Suprapubic skin (tissue), 4 donors: ENCODE measurements at regions not wholly inside any gene's neighbourhood (a gene's known extent, or its start where the extent isn't known, plus 50 kb on each side); places are given as distances from the start of the nearest gene placed in this dataset.

Experiments used
- DNase-seq, 2 donors: peaks; one replicate each; pipeline ENCODE4 v3.0.0-alpha.2; 2019; ENCODE audit warnings: low spot score in 2 of 2
- H3K27ac ChIP-seq: fragments of 200-600 bp; sonication (generic); one replicate; pipeline ENCODE4 v1.5.1; 2019
- H3K27me3 ChIP-seq: fragments of 200-600 bp; sonication (generic); one replicate; pipeline ENCODE4 v1.5.1; 2019
- H3K36me3 ChIP-seq: fragments of 200-600 bp; sonication (generic); one replicate; pipeline ENCODE4 v1.5.1; 2019
- H3K4me1 ChIP-seq: fragments of 200-600 bp; sonication (generic); one replicate; pipeline ENCODE4 v1.5.1; 2019
- H3K4me3 ChIP-seq: fragments of 200-600 bp; sonication (generic); one replicate; pipeline ENCODE4 v1.5.1; 2019; ENCODE audit warnings: mild to moderate bottlenecking
- H3K9me3 ChIP-seq: fragments of 200-600 bp; sonication (generic); one replicate; pipeline ENCODE4 v1.5.1; 2019
- EP300 ChIP-seq: sonication (generic); formaldehyde crosslinking; IDR thresholded peaks from one replicate; pipeline ENCODE4 v1.6.1; 2017; ENCODE audit warnings: antibody characterized with exemption
- POLR2A ChIP-seq, 2 donors: fragments of 450-650 bp; IDR thresholded peaks; one replicate each; pipeline ENCODE4 v1.6.1; 2017; ENCODE audit warnings: antibody characterized with exemption in 2 of 2, mild to moderate bottlenecking in 2 of 2, moderate library complexity in 2 of 2
- POLR2AphosphoS5 ChIP-seq, 3 donors: sonication (generic); formaldehyde crosslinking; IDR thresholded peaks; one replicate each; pipeline ENCODE4 v1.6.1; 2017; ENCODE audit warnings: antibody characterized with exemption in 3 of 3
- WGBS: methylation state at CpG from one replicate; pipeline ENCODE4 v1.1.5; 2018; 5-methylcytosine and 5-hydroxymethylcytosine counted together
- TF ChIP-seq, protein P1 (sequence below), 2 donors: fragments of 200-600 bp in 1 of 2; fragments of 450-650 bp in 1 of 2; sonication (generic) in 1 of 2; IDR thresholded peaks; one replicate each; pipeline ENCODE4 v1.5.1; 2016 to 2019; ENCODE audit warnings: antibody characterized with exemption in 2 of 2, mild to moderate bottlenecking in 1 of 2, moderate library complexity in 1 of 2

- Histone ChIP-seq H3K9me3 (no peaks in the 10 kb centered on the region), H3K27me3 (no peaks in the 10 kb centered on the region), H3K27ac (no peak overlapping the region), H3K36me3 (no peaks in the 10 kb centered on the region), H3K4me3 (no peak overlapping the region), H3K4me1 (no peaks in the 10 kb centered on the region)
- DNase-seq, result no peak
- whole genome bisulfite sequencing, result 82% methylated on average over 2 of the region's 2 CpGs
- TF ChIP-seq POLR2A (IDR thresholded peaks at IDR 0.05) (no peak), EP300 (no peak), POLR2AphosphoS5 (IDR thresholded peaks at IDR 0.05) (no peak)
- TF ChIP-seq, protein P1, sequence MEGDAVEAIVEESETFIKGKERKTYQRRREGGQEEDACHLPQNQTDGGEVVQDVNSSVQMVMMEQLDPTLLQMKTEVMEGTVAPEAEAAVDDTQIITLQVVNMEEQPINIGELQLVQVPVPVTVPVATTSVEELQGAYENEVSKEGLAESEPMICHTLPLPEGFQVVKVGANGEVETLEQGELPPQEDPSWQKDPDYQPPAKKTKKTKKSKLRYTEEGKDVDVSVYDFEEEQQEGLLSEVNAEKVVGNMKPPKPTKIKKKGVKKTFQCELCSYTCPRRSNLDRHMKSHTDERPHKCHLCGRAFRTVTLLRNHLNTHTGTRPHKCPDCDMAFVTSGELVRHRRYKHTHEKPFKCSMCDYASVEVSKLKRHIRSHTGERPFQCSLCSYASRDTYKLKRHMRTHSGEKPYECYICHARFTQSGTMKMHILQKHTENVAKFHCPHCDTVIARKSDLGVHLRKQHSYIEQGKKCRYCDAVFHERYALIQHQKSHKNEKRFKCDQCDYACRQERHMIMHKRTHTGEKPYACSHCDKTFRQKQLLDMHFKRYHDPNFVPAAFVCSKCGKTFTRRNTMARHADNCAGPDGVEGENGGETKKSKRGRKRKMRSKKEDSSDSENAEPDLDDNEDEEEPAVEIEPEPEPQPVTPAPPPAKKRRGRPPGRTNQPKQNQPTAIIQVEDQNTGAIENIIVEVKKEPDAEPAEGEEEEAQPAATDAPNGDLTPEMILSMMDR (IDR thresholded peaks at IDR 0.05), result no peak
Observed at GRCh38 chr6:92121228-92121627, 1298.1 kb downstream of the EPHA7 start.

- no peak for TF ChIP-seq POLR2AphosphoS5 (IDR thresholded peaks at IDR 0.05)
- no peak for TF ChIP-seq POLR2A (IDR thresholded peaks at IDR 0.05)
- TF ChIP-seq, protein P1 (IDR thresholded peaks at IDR 0.05), result no peak
- TF ChIP-seq EP300, result no peak
- no peak overlapping the region for H3K27ac ChIP-seq
- no peaks in the 10 kb centered on the region for H3K27me3 ChIP-seq
- DNase-seq, result no peak
- WGBS, result 81% methylated on average over 1 of the region's 1 CpG
- H3K4me1 ChIP-seq, result no peaks in the 10 kb centered on the region
- H3K4me3 ChIP-seq, result no peak overlapping the region
- no peaks in the 10 kb centered on the region for H3K9me3 ChIP-seq
- H3K36me3 ChIP-seq, result no peaks in the 10 kb centered on the region
Observed at GRCh38 chr6:92117800-92118199, 1301.6 kb downstream of the EPHA7 start.

GRCh38 chr6:92114797-92115196 lies 1304.6 kb downstream of the EPHA7 start:
- H3K4me1 ChIP-seq, result no peaks in the 10 kb centered on the region
- WGBS, result 73% methylated on average over 2 of the region's 2 CpGs
- TF ChIP-seq POLR2A (IDR thresholded peaks at IDR 0.05), result no peak
- no peak for TF ChIP-seq EP300
- no peak for TF ChIP-seq POLR2AphosphoS5 (IDR thresholded peaks at IDR 0.05)
- TF ChIP-seq, protein P1 (IDR thresholded peaks at IDR 0.05), result no peak

DNA sequence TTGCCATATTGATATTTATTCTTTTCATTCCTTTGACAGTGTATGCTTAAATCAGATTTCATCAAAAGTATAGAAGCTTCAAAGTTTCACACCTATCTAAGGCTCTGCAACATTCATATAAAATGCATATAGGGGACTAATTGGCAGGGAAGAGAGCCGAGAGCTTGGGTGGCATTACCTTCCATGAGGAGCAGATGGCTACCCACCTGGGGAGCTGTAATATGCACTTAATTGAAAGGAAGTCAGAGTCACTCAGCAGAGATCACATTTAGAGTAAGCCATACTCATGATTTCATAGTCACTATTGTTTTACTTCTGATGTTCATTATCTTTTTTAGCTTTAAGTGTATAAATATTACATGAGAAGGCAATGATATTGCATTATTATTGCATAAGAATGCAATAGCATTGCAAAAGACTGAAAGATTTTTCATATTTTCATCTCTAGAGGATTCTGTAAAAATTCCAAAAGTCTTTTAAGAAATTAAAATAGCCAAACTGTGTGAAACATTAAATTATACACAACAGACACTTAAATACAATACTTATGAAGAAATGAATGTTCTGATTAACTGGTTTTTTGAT lies 1305.2 kb downstream of the EPHA7 start:
- no peak overlapping the region for H3K27ac ChIP-seq
- H3K4me1 ChIP-seq, result no peaks in the 10 kb centered on the region
- H3K36me3 ChIP-seq, result no peaks in the 10 kb centered on the region
- no peak overlapping the region for H3K4me3 ChIP-seq
- H3K9me3 ChIP-seq, result no peaks in the 10 kb centered on the region
- H3K27me3 ChIP-seq, result no peaks in the 10 kb centered on the region
- DNase-seq, result no peak
- WGBS, result 54% methylated on average over 1 of the region's 1 CpG
- TF ChIP-seq POLR2AphosphoS5 (IDR thresholded peaks at IDR 0.05) (no peak), EP300 (no peak), POLR2A (IDR thresholded peaks at IDR 0.05) (no peak)
- TF ChIP-seq, protein P1 (IDR thresholded peaks at IDR 0.05), result no peak

More at GRCh38 chr6:92114797-92115196, 1304.6 kb downstream of the EPHA7 start:
- DNase-seq, result no peak
- Histone ChIP-seq H3K9me3 (no peaks in the 10 kb centered on the region), H3K27me3 (no peaks in the 10 kb centered on the region), H3K27ac (no peak overlapping the region), H3K4me3 (no peak overlapping the region), H3K36me3 (no peaks in the 10 kb centered on the region)

GRCh38 chr6:92111386-92111785 lies 1308.0 kb downstream of the EPHA7 start:
- H3K36me3 ChIP-seq, result no peaks in the 10 kb centered on the region
- no peaks in the 10 kb centered on the region for H3K9me3 ChIP-seq
- H3K4me3 ChIP-seq, result no peak overlapping the region
- no peaks in the 10 kb centered on the region for H3K27me3 ChIP-seq
- no peaks in the 10 kb centered on the region for H3K4me1 ChIP-seq
- no peak for DNase-seq
- WGBS, result 80% methylated on average over 2 of the region's 2 CpGs
- no peak overlapping the region for H3K27ac ChIP-seq
- TF ChIP-seq, protein P1 (IDR thresholded peaks at IDR 0.05), result no peak
- no peak for TF ChIP-seq POLR2AphosphoS5 (IDR thresholded peaks at IDR 0.05)
- no peak for TF ChIP-seq POLR2A (IDR thresholded peaks at IDR 0.05)
- no peak for TF ChIP-seq EP300
